ENCODE measurements at regions not wholly inside any gene's neighbourhood (a gene's known extent, or its start where the extent isn't known, plus 50 kb on each side); places are given as distances from the start of the nearest gene placed in this dataset.

- TF ChIP-seq, protein P1, sequence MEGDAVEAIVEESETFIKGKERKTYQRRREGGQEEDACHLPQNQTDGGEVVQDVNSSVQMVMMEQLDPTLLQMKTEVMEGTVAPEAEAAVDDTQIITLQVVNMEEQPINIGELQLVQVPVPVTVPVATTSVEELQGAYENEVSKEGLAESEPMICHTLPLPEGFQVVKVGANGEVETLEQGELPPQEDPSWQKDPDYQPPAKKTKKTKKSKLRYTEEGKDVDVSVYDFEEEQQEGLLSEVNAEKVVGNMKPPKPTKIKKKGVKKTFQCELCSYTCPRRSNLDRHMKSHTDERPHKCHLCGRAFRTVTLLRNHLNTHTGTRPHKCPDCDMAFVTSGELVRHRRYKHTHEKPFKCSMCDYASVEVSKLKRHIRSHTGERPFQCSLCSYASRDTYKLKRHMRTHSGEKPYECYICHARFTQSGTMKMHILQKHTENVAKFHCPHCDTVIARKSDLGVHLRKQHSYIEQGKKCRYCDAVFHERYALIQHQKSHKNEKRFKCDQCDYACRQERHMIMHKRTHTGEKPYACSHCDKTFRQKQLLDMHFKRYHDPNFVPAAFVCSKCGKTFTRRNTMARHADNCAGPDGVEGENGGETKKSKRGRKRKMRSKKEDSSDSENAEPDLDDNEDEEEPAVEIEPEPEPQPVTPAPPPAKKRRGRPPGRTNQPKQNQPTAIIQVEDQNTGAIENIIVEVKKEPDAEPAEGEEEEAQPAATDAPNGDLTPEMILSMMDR (IDR thresholded peaks at IDR 0.05): no peak
- POLR2A ChIA-PET: no interaction called here
- no peak overlapping the region for H3K4me3 Mint-ChIP-seq
- peaks cover 17% of the 10 kb centered on the region for H3K27me3 Mint-ChIP-seq
- intact Hi-C loops (cut with micrococcal nuclease): no loop called here
- CTCF ChIA-PET: no interaction called here
- no peak for ATAC-seq (ENCODE audit: low read depth)
- H3K27ac Mint-ChIP-seq: no peak overlapping the region
- H3K9me3 Mint-ChIP-seq: no peaks in the 10 kb centered on the region
- H3K36me3 Mint-ChIP-seq (ENCODE audit: low read depth): no peaks in the 10 kb centered on the region
- peaks cover 2% of the 10 kb centered on the region for H3K4me1 Mint-ChIP-seq
- DNase-seq: no peak
Observed at GRCh38 chr1:229953736-229954326, 113.2 kb upstream of the GALNT2 start.

DNA sequence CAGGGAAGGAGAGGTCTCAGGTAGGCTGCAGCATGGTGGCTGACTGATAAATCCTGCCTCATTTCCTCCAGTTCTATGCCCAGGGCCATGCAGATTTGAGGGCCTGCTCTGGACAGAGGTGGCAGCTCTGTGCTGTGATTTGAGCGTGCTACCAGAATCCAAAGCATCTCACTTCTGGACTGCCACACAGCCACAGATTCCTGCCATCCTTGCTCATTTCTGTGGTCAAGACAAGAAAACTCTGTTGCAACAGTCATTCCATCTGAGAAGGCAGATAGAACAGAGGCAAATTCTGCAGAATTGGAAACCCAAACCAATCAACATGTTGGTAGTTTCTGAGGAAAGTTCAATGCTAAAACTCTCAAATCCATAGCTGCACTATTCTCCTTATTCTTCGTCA, 102.8 kb upstream of the GALNT2 start:
- intact Hi-C loops (cut with micrococcal nuclease): no loop called here
- Mint-ChIP-seq H3K36me3 (ENCODE audit: low read depth) (no peaks in the 10 kb centered on the region), H3K27ac (no peak overlapping the region), H3K9me3 (peaks cover 6% of the 10 kb centered on the region), H3K27me3 (peaks cover 20% of the 10 kb centered on the region), H3K4me3 (no peak overlapping the region), H3K4me1 (no peaks in the 10 kb centered on the region)
- DNase-seq (no peak), ATAC-seq (ENCODE audit: low read depth) (no peak)
- ChIA-PET CTCF (no interaction called here), POLR2A (no interaction called here)
- TF ChIP-seq, protein P1 (IDR thresholded peaks at IDR 0.05): no peak

DNA sequence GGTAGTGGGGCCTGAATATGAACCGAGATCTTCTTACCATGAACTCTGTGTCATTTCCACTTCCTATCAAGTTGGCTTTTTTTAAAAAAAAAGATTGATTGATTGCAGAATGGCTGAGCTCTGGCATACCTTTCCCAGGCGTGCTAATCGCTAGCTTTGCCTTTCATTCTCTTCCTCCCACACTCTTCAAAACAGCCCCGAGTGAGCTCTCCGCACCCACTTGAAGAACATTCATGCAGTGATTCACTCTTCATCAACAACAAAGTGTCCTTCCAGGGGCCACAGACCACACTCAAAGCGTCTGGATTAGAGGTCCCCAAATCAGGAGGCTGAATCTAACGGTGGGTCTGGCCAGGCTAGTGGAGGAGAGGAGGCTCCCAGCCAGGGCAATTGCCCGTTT, 96.3 kb upstream of the GALNT2 start:
- DNase-seq (no peak), ATAC-seq (ENCODE audit: low read depth) (no peak)
- no peak overlapping the region for H3K4me3 Mint-ChIP-seq
- peaks cover 11% of the 10 kb centered on the region for H3K9me3 Mint-ChIP-seq
- no peaks in the 10 kb centered on the region for H3K4me1 Mint-ChIP-seq
- H3K36me3 Mint-ChIP-seq (ENCODE audit: low read depth): no peaks in the 10 kb centered on the region
- CTCF ChIA-PET: no interaction called here
- TF ChIP-seq, protein P1 (IDR thresholded peaks at IDR 0.05): no peak
- intact Hi-C loops (cut with micrococcal nuclease): no loop called here
- POLR2A ChIA-PET: no interaction called here
- H3K27ac Mint-ChIP-seq: no peak overlapping the region
- peaks cover 11% of the 10 kb centered on the region for H3K27me3 Mint-ChIP-seq

- ATAC-seq (ENCODE audit: low read depth) (no peak), DNase-seq (no peak)
- H3K4me3 Mint-ChIP-seq: no peak overlapping the region
- H3K27ac Mint-ChIP-seq: no peak overlapping the region
- ChIA-PET CTCF (no interaction called here), POLR2A (no interaction called here)
- no peaks in the 10 kb centered on the region for H3K36me3 Mint-ChIP-seq (ENCODE audit: low read depth)
- H3K4me1 Mint-ChIP-seq: no peaks in the 10 kb centered on the region
- TF ChIP-seq, protein P1 (IDR thresholded peaks at IDR 0.05): no peak
- H3K27me3 Mint-ChIP-seq: peaks cover 8% of the 10 kb centered on the region
- peaks cover 16% of the 10 kb centered on the region for H3K9me3 Mint-ChIP-seq
- intact Hi-C loops (cut with micrococcal nuclease): no loop called here
Observed at GRCh38 chr1:229971141-229971540, 95.9 kb upstream of the GALNT2 start.

DNA sequence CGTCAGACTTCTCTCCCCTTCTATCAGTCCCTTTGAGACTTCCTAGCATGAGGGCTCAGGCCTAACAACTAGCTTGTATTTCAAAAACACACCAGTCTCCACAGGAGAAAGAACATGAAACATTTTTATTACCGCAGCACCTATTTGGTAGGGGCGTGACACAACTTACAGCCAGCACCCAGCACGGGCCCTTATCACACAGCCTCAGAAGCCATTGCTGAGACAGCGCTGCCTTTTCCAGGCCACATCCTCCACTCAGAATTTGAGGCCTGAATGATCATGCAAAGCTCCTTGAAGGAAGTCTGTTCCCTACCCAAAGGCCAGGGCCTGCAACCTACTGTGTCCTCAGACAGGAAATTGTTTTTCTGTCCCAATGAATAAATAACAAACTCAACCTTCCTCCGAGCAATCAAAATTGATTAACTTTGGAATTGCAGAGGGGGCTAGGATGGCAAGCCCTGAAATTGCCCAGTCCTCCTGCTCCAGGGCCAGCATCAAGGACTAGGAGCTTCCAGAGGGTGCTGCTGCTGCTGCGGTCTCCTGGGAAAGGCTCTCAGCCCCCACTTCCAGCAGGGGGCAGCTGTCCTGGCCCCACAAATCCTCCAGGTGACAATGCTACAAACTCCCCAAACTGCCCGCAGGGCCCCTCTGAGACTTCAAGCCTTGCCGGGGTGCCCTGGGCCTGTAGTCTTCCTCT, 94.3 kb upstream of the GALNT2 start:
- ATAC-seq (ENCODE audit: low read depth) (no peak), DNase-seq (no peak)
- Mint-ChIP-seq H3K4me1 (no peaks in the 10 kb centered on the region), H3K9me3 (peaks cover 16% of the 10 kb centered on the region), H3K27ac (no peak overlapping the region), H3K27me3 (no peaks in the 10 kb centered on the region), H3K4me3 (no peak overlapping the region), H3K36me3 (ENCODE audit: low read depth) (no peaks in the 10 kb centered on the region)
- intact Hi-C loops (cut with micrococcal nuclease): loop anchor here (2.0 kb wide), 1 partner anchor 338 kb away; no protein-coding TSS in a partner anchor
- ChIA-PET CTCF (no interaction called here), POLR2A (no interaction called here)
- TF ChIP-seq, protein P1 (IDR thresholded peaks at IDR 0.05): no peak

Measured in activated B cell treated with CpG ODN at 0.5 μM for 24 hours (primary cell).